Stimulated activated CD8-positive, alpha-beta memory T cell treated with anti-CD3 and anti-CD28 coated beads, Interleukin-7, amount 100 ng/mL, for 24 hours (primary cell): ENCODE measurements at regions not wholly inside any gene's neighbourhood (a gene's known extent, or its start where the extent isn't known, plus 50 kb on each side); places are given as distances from the start of the nearest gene placed in this dataset.
"Not testable (repeated sequence)": the region's sequence is repeated elsewhere in the genome, so short reads cannot be mapped to it uniquely, and the experiment has no call there.

Experiments used
- DNase-seq: peaks from one replicate; pipeline ENCODE4 v3.0.0-alpha.2; 2020; ENCODE audit warnings: low read depth

DNA sequence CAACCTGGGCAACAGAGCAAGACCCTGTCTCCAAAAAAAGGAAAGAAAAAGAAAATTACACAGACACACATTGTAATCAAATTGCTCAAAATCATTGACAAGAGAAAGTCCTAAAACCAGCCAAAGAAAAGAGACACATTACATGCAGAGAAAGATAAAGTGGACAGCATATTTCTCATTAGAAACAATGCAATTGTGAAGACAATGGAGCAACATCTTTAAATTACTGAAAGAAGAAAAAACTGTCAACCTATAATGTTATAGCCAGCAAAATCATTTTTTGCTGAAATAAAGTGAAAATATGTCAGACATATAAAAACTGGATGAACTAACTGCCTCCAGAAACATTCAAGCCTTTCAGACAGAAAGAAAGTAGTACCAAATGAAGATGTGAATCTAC lies 120.6 kb downstream of the TMEM167A start:
- no peak for DNase-seq

DNA sequence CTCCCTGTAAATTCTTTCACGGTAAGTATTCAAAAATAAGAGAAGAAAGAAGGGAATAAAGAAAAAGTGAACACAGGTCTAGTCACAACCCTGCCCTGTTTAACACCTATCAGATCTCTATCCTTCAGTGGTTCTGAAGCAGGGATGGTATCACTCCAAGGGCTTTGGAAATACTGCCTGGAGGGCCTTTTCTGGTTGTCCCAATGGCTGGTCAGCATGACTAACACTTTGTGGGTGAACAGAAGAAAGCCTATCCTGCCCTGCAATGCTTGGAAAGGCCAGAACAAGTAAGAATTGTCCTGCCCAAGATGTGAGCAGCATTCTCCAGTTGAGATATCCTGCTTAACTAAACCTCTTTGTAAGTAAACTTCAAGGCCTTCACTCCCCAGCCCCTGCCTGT lies 124.9 kb downstream of the TMEM167A start:
- no peak for DNase-seq

DNA sequence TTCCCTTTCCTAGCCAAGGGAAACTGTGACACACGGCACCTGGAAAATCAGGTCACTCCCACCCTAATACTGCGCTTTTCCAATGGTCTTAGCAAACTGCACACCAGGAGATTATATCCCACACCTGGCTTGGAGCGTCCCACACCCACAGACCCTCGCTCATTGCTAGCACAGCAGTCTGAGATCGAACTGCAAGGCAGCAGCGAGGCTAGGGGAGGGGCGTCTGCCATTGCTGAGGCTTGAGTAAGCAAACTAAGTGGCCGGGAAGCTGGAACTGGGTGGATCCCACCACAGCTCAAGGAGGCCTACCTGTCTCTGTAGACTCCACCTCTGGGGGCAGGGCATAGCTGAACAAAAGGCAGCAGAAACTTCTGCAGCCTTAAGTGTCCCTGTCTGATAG lies 132.9 kb downstream of the TMEM167A start:
- DNase-seq, result not testable (repeated sequence)

DNA sequence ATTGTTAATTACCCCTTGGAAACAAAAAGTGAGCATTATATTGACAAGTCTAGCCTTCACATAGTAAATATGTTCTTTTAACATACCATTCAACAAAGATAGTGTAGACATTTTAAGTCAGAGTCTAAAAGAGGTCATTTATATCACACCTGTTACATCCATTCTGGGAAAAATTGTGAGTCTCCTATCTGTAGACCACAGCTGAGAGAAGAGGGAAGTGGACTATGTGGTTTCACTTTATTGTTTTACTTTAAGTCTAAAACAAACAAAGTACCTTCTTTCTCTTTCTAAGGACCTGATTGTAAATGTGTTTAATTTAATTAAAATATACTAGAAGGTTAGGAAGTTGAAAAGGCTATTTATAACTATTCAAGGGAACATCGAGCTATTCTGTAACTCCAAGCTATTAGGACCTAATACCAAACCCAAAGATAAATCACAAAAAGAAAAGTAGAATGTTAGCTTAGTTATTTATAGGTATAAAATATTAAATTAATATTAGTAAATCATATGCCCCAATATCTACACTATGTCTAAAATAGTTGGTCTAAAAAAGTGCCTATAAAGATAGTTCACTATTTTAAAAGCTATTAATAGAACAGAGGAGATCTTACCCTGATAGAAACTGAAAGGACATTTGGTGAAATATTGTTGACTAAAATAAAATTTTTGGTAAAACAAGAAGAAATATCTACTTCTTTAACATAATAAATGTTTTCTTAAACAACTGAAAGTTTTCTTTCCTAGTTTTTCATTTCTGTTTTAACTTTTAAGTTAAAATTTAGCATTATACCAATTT lies 134.9 kb downstream of the TMEM167A start:
- DNase-seq, result no peak

DNA sequence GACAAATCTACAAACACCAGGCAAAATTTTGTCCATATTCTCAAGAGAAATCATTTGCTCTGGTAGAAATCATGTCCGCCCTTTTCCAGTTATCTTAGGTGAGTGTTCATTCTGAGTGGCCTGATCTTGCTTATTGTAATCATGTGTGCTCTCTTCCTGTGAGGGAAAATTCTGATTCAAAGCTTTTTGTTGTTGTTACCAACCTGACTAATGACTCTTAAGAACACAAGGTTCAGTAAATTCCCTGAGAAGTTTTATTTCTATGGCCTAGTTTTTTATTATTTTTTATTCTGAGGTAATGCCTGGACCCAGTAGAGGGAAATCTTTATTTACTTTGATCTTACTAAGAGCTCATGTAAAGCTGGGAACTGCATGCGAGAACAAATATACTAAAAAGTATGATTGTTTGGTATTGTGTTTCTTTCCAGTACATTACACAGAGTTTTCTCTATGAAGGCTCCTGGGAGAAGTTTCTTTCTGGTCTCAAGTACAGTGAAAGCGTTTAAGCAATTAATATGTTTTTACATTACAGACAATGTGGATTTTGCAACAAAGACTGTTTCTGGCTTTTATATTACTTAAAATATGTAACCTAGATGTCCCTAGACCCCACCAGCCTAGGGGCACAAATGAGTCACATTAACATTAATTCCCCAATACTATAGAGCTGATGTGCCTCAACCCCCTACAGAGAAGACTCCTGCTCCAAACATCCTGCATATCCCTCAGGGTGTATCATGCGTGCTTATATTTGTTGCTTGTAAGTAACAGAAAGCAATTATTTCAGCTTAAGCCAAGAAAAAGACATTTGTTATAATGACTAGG lies 138.1 kb downstream of the TMEM167A start:
- no peak for DNase-seq

DNA sequence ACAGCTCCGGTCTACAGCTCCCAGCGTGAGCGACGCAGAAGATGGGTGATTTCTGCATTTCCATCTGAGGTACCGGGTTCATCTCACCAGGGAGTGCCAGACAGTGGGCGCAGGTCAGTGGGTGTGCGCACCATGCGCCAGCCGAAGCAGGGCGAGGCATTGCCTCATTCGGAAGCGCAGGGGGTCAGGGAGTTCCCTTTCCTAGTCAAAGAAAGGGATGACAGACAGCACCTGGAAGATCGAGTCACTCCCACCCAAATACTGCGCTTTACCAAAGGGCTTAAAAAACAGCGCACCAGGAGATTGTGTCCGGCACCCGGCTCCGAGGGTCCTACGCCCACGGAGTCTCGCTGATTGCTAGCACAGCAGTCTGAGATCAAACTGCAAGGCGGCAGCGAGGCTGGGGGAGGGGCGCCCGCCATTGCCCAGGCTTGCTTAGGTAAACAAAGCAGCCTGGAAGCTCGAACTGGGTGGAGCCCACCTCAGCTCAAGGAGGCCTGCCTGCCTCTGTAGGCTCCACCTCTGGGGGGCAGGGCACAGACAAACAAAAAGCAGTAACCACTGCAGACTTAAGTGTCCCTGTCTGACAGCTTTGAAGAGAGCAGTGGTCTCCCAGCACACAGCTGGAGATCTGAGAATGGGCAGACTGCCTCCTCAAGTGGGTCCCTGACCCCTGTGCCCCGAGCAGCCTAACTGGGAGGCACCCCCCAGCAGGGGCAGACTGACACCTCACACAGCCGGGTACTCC lies 144.5 kb downstream of the TMEM167A start:
- not testable (repeated sequence) for DNase-seq

DNA sequence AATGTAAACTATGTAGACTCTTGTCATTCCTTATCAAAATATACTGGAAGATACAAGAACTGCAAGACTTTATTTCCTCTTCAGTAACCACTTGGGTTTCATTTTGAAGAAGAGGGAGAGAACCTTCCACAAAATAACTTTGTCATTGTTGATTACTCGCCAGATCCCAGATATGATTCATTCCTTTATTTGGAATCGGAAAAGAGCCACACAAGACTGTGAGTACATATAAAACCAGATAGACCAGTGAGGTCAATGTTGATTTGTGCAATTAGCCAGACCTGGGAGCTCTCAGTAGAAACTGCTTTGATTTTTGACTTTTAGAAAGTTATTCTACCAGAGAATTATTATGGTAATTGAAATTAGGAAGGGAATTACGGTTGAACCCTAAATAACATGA lies 146.1 kb downstream of the TMEM167A start:
- no peak for DNase-seq

DNA sequence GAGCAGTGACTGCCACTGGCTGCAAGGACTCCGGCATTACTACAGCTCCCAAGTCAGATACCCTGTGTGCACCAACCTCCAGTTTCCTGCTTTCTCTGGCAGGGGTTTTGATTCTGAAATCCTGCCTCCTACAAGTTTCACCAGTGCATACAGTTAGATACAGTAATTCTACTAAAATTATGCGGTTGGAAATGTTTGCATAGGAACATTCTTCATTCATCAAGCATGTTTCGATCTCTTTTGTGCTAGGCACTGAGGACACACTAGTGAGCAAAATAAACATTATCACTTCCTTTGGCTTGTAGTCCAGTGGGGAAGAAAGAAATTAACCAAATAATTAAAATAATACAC lies 152.2 kb downstream of the TMEM167A start:
- no peak for DNase-seq

DNA sequence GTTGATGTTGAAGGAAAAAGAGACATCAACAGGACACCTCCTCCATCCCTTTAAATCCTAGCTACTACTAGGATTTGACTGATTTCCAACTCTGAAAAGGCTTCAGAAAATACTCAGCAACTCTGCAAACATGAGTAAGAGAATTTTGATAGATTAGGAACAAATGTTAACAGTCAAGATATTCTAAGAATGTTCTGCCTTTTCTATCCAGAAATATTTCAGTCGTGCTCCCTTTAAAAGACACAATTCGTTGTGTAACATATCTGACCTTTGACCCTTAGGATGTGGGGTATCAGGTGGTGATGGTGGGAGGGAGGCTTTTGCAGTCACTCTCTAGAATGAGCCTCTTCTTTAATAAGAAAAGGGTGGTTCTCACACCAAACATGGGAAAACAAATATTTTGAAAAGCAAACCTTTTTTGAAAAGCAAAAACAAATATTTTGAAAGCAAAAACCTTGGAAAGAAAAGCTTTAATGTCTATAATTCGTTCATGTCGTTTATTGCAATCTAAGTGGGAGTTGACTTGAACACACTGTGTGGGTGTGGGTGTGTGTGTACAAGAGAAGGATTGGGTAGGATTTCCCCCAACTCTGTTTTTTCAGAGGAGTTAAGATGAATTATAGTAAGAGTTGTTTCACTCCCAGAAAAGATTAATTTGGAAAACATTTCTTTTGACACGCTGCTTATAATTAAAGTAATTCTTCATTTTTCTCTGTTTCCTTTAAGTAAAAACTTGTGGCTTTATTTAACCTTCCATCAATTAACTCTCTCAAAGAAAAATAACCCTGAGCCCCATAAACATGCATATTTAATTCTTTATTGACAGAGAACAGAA lies 152.8 kb downstream of the TMEM167A start:
- DNase-seq, result no peak

DNA sequence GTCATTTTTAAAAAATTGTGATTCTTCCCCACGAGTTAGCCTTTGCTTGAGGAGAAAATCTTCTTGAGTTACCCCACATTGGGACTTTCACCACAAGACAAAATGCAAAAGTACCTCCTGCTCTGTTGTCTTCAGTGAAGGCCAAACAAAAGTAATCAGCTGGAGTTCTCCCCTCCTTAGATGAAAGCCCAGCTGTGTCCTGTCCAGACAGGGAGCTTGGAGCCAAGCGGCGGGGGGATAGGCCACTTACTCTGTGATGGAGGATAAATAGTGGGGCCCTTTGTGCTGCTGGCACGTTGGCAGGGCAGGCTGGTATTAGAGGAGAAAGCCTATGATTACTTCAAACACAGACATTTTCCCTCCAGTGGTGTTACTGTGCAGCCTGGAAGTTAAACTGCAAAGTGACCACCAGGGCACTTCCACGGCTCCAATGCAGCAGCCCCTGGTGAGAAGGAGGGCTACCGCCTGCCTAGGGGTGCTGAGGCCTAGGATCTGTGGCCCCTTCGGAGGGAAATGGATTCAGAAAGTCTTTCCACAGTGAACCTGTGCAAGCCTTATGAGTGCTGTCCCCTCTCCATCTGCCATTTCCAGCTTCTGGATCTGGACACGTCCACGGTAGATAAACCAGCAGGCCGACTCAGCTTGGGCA lies 155.0 kb downstream of the TMEM167A start:
- no peak for DNase-seq

DNA sequence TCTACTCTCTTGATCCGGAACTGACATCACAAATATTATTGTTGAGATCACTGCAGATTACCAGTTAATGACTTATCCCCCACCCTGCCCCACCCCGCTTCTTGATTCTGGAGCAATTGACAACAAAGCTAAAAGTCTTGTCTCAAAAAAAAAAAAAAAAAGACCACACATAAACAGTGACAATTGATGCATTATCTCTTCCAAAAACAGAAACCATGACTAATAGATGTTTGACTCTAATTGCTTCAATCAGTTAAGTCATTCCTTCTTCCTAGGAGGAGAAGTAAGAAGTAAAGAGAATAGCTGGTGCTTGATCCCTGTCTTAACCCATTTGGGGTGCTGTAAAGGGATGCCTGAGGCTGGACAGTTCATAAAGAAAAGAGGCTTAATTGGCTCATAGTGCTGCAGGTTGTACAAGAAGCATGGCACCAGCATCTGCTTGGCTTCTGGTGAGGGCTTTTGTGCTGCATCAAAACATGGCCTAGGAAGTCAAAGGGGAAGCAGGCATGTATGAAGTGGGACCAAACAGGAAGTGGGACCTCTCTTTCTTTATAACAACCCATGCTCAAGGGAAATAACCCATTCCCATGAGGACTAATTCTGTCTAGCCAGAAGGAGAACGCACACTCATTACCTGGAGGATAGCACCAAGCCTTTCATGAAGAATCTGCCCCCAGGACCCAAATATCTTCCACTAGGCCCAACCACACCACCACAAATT lies 158.7 kb downstream of the TMEM167A start:
- no peak for DNase-seq

DNA sequence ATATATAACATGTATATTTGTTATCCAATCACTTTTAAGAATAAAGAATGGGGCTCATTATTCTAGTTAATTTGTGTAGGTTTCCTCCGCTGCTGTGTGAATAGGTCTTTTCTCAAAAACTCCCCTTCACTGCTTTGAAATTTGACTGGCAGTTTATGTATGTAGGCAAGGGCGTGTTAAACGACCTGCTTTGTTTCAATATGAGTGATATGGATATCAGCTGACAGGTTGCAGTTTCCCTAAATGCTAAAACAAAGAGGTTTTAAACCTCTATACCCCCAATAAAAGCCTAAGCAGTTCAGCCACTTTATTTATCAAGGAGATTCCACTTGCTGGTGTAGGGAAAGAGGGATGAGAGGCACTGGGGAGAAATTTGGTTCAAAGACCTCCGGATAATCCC lies 159.6 kb downstream of the TMEM167A start:
- DNase-seq, result no peak

DNA sequence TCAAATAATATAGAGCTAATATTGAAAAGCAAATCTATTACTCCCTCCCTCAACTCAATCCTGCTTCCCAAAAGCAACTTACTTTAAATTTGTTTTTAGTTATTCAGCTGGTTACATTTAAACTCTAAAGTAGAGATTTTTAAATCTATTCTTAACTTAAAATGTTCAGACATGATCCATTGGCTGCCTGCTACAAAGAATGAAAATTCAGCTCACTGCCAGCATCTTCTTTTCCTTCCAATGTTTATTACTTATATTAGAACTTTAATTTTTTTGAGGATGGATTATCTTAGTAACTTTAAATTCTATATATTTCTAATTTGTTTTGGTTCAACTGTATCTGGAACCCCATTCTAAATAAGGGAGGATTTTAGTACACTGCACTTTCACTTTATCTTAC lies 163.2 kb downstream of the TMEM167A start:
- no peak for DNase-seq

DNA sequence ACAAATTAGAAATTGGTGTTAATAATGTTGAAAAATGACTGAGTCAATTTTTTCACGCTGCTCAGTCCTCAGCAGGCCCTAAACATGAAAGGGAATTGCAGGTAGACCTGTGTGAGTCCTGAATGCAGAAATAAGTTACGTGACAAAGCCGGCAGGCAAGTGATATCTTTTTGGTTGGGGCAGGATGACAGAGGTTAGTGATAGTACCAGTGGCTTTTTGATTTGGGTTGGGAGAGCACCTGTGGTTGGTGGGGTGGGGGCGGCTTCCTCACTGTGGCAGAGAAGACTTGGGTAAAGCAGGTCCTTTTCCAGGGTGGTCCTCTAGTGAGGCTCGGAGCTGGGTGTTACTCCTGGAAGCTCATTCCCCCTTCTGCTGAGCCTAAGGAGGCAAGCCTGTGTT lies 164.7 kb downstream of the TMEM167A start:
- no peak for DNase-seq

DNA sequence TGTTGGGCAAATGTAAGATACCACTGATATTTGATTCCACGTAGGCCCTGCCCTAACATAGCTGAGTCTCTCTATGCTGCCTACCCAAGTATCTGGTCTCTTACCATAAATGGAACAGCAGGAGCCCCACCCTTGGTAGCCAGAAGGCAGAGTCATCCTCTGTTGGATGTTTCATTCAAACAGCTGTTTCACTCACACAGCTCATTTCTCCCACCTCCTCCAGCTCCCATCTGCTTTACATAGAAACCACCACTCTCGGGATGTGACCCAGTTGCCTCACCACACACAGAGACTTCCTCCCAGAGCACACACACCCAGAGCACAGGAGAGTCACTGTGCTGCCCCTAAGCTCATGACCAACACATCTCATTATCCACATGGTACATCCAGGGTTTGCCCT lies 165.3 kb downstream of the TMEM167A start:
- DNase-seq, result no peak

DNA sequence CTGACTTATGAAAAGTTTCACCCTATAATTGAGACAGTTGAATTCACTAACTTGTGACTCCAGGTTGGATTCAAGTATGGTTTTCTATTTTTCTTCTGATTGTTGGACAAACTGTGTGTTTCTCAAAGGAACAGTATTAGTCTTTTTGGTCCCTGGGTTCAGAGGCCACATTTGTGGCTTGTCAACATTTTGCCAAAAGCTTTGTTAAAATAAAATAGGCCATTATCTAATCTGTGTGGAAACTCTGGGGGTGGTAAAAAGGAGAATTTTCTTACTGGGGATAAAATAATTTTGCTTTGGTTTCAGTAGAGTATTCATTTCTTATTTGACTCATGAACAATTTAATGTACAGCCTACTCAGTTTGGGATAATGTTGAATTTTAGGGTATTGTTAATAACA lies 166.3 kb downstream of the TMEM167A start:
- DNase-seq, result no peak

DNA sequence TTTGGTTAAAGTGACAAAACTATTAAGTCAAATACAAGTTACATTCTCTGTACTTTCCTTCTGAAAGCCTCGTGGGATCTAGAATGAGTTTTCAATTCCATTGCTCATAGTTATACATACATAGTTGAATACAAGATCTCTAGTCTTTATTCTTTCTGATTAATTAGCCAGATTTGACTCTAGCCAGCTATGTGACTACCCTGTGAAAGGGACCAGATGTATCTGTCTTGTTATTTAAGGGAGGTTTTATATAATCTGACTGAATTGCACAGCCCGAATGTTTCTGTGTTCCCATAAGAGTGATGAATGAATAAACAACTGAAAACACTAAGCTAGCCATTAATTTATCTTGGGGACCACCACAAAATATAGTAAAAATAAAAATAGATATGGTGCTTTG lies 166.7 kb downstream of the TMEM167A start:
- DNase-seq, result no peak

DNA sequence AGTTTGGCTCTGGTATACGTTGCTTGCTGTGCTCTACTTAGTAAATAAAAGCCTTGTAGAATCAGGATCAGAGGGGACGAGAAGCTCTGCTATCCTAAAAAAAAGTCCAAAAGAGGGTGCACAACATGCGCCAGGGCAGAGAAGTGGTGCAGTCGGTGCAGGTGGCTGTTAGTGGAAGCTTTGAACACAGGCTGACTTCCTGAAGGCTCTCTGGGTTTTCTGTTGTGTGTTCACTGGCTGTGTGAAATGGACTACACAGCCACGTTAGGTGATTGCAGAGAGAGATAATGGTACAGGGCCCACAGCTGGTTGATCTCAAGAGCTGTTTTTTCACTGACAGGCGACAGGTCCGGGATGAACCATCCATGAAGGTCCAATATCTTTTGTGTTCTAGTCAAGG lies 167.4 kb downstream of the TMEM167A start:
- DNase-seq, result no peak

DNA sequence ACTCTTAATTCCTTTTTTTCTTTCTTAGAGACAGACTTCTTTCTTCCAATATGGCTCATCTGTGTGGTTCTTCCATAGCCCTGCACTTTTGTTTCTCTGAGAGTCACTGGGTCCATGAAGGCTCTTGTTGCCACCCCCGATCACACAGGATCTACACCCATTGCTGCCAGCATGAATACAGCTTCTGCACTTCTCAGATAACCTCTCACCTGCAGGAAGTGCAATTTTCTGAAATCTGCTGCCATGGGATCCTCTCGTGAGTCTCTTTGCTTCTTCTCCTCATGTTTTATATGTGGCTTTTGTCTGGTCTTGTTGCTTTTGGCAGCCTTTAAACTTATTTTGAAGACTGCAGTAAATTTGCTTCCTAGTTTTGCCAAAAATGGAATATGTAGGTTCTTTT lies 171.2 kb downstream of the TMEM167A start:
- DNase-seq, result no peak

DNA sequence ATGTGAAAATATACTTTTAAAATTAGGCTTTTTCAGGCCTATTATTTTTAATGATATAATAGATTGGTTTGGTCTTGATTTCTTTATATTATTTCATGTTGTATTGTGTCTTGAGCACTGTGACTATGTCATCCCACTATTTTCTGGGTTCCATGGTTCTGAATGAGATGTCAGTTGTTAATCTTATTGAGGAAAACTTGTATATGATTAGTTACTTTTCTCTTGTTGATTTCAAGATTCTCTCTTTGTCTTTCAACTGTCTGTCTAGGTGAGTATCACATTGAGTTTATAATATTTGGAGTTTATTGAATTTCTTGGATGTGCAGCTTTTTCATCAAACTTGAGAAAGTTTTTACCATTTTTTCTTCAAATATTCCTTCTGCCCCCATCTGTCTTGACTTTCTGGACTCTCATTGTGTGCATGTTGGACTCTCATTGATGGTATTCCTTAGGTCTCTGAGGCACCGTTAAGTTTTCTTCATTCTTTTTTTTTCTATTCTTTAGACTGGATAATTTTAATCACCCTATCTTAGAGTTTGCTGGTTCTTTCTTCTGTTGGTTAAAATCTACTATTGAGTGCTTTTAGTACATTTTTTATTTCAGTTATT lies 175.8 kb downstream of the TMEM167A start:
- no peak for DNase-seq
